LNCaP clone FGC (cell line): ENCODE measurements at regions not wholly inside any gene's neighbourhood (a gene's known extent, or its start where the extent isn't known, plus 50 kb on each side); places are given as distances from the start of the nearest gene placed in this dataset.

Source experiments
- DNase-seq: peaks from one replicate; pipeline ENCODE4 v3.0.0-alpha.2; 2011; ENCODE audit warnings: low read depth
- H3K4me3 ChIP-seq: 2 replicates; pipeline ENCODE4 v1.5.1; 2011; ENCODE audit warnings: mild to moderate bottlenecking, low read depth, low read length, control low read depth
- TF ChIP-seq, protein P1 (sequence below): IDR thresholded peaks from 2 replicates; pipeline ENCODE4 v1.5.1; 2012; ENCODE audit warnings: mild to moderate bottlenecking; ENCODE audit not compliant: control insufficient read depth, insufficient read depth; ENCODE audit errors: extremely low read depth

GRCh38 chr18:34050661-34051060 is 174.1 kb downstream of the NOL4 start:
- no peak for DNase-seq
- no peak overlapping the region for H3K4me3 ChIP-seq
- TF ChIP-seq, protein P1, sequence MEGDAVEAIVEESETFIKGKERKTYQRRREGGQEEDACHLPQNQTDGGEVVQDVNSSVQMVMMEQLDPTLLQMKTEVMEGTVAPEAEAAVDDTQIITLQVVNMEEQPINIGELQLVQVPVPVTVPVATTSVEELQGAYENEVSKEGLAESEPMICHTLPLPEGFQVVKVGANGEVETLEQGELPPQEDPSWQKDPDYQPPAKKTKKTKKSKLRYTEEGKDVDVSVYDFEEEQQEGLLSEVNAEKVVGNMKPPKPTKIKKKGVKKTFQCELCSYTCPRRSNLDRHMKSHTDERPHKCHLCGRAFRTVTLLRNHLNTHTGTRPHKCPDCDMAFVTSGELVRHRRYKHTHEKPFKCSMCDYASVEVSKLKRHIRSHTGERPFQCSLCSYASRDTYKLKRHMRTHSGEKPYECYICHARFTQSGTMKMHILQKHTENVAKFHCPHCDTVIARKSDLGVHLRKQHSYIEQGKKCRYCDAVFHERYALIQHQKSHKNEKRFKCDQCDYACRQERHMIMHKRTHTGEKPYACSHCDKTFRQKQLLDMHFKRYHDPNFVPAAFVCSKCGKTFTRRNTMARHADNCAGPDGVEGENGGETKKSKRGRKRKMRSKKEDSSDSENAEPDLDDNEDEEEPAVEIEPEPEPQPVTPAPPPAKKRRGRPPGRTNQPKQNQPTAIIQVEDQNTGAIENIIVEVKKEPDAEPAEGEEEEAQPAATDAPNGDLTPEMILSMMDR, result no peak

- no peak for DNase-seq
- TF ChIP-seq, protein P1, result no peak
- no peak overlapping the region for H3K4me3 ChIP-seq
These were observed 175.2 kb downstream of the NOL4 start for GRCh38 chr18:34049511-34049910.

DNA sequence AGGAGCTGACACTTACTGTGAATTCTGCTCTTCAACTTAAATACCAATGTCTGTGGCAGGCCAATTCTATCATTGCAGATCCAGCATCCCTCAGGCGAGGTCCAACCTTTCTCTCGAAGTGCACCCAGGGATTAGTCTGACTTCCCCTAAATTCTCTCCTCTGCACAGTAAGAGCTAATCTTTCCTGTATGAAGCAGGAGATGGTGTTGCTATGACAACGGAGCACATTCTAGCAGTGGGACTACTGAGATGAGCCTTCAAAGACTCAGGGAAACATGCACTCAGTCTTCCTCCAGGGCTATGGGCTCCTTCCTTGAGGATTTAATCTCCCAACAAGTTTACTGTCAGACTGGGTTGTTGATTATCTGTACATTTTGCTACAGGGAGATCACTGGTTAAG is 176.3 kb downstream of the NOL4 start:
- H3K4me3 ChIP-seq, result no peak overlapping the region
- TF ChIP-seq, protein P1, result no peak
- no peak for DNase-seq

- H3K4me3 ChIP-seq, result no peak overlapping the region
- DNase-seq, result no peak
- TF ChIP-seq, protein P1, result no peak
These were observed 182.1 kb downstream of the NOL4 start for GRCh38 chr18:34042423-34043146.

DNA sequence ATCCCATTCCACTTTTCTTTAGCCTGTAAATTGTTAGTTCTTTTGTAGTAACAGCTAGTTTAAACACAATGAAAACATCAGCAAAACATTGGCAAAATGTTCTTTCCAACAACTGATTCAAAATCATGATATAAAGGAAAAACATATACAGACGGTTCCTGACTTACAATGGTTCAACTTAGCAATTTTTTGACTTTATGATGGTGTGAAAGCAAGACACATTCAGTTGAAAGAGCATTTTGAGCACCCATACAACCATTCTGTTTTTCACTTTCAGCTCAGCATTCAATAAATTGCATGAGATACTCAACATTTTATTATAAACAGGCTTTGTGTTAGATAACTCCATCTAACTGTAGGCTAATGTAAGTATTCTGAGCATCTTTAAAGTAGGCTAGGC is 185.1 kb downstream of the NOL4 start:
- TF ChIP-seq, protein P1, result no peak
- no peak for DNase-seq
- H3K4me3 ChIP-seq, result no peak overlapping the region

GRCh38 chr18:34039201-34039600 is 185.5 kb downstream of the NOL4 start:
- no peak for DNase-seq
- TF ChIP-seq, protein P1, result no peak
- H3K4me3 ChIP-seq, result no peak overlapping the region

GRCh38 chr18:34038086-34038485 is 186.6 kb downstream of the NOL4 start:
- no peak overlapping the region for H3K4me3 ChIP-seq
- TF ChIP-seq, protein P1, result no peak
- no peak for DNase-seq
